GM19025 (cell line): ENCODE measurements at regions not wholly inside any gene's neighbourhood (a gene's known extent, or its start where the extent isn't known, plus 50 kb on each side); places are given as distances from the start of the nearest gene placed in this dataset.

ENCODE experiments used
- ATAC-seq: cut with Tn5 transposase; IDR thresholded peaks from one replicate; pipeline ENCODE4 v1.9.1; 2021; ENCODE audit warnings: mild to moderate bottlenecking, low read depth, moderate library complexity; ENCODE audit not compliant: unreplicated experiment

DNA sequence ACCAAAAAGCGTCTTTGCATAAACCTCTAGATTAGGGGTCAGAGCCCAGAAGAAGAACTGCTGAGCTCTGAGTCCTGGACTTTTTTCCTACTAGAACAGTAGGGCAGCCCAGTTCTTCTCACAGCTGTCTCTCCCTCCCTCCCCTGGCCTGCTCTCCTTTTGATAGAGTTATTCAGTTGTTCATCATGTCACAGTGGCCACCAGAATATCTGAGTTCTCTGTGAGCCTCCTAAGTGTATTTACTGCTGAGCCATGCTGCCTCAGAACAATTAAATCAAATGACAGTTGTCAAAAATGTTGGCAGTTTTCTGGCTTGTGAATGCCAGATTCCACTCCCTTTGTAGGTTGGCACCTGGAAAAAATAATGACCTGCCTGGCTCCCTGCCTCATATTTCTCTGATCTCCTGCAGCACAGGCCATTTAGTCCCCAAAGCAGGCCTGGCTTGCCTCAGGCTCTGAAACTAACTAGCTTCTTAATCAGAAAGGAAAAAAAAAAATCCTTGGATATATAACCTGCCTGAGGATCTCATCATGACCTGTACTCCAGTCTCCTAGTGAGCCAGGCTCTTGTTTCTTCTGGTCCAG is 377.4 kb upstream of the LARGE1 start:
- ATAC-seq: no peak

DNA sequence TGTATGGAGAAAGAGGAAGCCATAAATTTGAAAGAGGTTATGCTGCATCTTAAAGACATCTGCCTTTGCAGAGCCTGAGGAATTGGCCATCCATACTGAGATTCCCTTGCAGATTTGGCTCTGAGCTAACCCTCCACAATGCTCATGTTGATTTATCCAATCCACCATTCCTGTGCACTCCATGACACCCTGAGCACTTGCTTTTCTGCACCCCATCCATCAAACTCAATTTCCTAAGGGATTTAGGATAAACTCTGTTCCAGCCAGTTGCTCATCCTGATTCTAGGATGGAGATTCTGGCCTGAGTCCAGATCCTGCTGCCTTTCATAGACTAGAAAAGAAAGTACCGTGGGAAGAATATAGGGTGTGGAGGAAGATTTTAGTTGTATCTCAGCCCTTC is 379.2 kb upstream of the LARGE1 start:
- ATAC-seq: no peak

DNA sequence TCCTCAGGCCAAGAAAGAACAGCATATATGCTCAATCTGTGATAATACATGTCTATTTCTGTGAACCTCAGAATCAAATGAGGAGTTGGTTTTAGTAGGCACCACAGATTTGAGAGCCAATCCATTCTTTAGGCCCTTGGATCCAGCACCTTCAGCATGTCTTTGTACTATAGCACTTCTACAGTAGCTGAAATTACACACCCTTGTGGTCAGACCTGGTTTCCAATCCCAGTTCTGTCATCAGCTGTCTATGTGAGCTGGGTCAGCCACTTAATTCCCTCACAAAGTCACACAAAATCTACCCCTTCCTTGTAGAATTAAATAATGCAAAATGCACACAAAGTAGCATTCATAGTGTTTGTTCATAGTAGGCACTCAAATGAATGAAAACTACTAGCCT is 381.3 kb upstream of the LARGE1 start:
- ATAC-seq: no peak

DNA sequence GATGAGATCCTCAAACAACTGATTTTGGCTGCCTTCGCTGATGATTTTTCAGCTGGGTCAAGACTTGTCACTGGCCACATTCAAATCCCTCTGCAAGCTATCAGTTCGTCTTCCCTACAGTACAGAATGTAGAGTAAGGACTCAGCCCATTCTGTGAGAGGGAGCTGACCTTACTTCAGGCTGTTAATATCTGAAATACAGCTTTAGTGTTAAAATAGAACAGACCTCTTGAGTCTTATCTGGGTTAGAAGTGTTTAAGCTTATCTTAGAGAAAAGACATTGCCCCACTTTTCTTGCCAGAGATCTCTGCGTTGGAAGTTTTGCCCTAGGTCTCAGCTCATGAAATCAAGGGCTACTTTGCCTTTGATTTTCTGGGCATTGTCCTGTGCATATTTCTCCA is 383.4 kb upstream of the LARGE1 start:
- ATAC-seq: no peak

DNA sequence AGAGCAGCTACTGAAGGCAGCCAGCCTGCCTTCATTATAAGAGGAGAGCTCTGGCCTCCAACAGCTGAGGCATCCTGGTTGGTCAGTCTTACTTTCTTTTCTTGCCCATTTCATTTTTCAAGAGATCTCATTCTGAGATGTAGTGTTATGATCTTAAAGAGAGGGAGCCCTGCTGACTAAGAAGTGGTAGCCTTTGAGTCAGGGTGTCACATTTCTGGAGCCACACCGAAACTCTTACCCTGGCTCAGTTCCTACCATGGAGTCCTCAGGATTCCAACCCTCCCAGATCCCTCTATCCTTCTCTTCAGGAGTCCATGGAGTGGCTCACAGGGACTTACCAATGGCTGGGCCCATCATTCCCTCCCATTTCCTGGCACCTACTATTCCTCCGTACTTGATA is 386.1 kb upstream of the LARGE1 start:
- no peak for ATAC-seq

DNA sequence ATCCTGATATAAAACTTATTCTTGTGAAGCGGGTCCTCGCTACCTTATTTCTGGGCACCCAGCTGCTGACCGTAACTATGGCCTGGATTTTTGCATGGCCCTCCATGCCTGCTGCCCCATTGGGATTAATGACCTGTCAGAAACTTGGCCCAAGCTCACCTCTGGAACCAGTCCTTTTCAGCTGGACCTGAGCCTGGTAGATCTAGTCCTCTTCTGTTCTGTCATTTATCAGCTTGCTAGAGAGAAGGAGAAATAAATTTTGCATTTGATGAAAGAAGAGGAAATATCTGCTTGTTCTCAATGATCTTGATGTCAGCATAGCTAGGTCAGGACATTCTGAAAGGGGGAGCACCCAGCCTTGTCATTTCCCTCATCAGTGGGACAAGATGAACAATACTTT is 387.8 kb upstream of the LARGE1 start:
- no peak for ATAC-seq

DNA sequence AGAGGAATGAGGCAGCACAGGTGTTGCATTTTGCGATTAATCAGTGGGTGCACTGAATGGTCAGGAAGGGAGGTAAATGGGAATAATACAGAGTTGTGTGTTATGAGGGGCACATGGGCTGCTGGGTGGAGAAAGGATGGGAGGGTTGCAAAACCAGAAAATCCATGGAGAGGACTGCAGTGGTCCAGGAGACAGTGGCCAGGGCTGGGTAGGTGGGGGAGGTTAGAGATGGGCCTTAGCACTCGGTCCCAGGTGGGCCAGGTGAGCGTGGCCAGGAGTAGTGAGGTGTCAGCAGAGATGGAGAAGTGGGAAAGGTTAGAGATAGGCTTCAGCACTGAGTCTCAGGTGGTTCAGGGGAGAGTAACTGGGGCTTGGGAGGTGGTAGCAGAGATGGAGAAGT is 399.1 kb upstream of the LARGE1 start:
- ATAC-seq: no peak

DNA sequence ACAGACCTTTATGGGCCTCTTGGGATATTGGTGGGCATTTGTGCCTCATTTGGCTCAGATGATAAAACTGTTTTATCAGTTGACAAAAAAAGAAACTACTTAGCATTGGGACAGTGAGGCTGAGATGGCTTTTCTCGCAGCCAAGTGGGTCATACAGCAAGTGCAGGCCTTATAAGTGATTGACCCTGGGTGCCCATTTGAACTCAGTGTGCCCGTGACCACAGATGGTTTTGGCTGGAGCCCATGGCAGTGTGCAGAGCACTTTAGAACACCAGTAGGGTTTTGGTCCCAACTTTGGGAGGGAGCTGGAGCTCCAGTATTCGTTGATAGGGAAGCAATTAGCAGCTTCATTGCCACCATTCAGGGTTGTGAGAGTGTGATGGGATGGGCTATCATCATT is 404.5 kb upstream of the LARGE1 start:
- no peak for ATAC-seq

DNA sequence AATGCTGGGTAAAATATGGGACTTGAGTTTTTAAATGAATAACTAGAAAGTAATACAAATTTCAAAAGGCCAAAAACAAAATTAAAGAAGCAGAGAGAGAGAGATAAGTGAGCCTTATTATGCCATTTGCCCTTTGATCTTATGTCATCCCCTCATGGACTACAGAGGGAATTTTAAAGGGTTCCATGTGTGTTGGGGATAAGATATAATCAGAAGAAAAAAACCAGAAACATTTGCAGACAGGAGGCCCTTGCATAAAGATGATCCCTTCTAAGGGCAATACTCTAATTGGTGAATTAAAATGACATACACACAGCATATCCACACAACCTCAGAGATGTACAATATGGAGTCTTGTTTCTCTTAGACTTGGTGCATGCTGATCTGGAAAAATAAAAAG is 406.6 kb upstream of the LARGE1 start:
- ATAC-seq: no peak

DNA sequence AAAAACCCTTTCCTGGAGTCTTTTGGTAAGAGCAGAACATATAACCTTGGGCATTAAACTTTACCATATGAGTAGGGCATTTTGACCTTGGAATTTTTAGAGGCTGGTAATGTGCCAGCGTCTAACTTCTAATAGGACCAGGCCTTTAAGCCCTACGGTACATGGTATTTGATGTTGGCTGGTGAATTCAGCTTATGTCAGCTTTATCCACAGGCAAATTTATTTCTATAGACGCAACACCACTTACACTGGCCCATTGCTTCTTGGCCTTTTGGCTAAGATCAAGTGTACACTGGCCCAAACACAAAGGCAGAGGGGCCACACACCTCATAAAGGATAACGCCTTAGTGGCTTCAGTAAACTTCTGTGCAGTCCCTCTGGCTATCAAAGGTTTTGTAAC is 410.2 kb upstream of the LARGE1 start:
- ATAC-seq: no peak

DNA sequence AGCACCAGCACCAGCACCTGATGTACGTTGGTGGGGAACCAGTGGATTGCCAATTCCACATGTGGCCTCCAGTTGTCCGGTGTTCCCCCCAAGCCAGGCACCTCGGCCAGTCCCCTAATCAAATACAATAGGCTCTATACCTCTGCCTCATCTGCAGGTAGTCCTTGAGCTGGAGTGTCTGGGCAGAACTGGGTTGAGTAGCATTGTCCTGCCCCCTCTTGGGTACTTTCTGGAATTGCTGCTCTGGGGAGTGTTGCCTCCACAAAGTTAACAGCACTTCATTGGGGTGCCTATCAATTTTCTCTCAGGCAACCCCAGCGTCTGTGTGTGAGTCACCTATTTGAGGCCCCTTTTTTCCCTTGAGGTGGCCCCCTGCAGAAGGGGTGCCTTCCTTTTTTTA is 413.0 kb upstream of the LARGE1 start:
- no peak for ATAC-seq

DNA sequence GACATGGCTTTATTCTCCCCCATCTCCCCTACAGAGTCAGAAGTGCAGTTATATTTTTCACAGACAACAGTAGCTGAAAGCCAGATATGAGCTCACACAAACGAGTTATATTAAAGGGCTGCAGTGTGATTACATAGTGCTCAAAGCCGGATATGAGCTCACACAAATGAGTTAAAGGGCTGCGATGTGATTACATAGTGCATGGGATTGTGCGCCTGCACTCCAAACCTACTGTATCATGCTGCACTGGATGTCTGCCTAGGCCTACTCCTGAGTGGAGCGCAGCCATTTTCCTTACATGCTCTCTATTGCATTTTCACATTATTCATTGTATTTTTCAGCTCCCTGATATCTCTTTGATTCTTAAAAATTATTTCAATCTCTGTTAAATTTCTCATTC is 414.6 kb upstream of the LARGE1 start:
- ATAC-seq: no peak

DNA sequence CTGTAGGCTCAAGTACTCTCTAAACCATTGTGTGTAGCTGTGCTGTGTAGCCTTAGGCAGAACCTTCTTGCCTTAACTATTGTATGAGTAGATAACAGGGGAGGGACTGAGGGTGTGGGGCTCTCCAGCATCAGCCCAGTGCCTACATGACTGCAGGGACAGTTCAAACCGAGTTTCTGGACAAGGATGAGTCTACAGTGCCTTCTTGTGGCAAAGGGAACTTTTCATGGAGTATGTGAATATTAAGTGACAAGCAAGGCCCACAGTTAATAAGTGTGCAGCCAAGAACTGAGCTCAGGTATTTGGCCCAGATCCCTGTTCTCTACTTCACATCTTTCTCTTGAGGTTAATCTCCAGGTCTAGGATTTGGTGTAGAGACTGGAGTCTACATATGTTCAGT is 424.4 kb upstream of the LARGE1 start:
- no peak for ATAC-seq

DNA sequence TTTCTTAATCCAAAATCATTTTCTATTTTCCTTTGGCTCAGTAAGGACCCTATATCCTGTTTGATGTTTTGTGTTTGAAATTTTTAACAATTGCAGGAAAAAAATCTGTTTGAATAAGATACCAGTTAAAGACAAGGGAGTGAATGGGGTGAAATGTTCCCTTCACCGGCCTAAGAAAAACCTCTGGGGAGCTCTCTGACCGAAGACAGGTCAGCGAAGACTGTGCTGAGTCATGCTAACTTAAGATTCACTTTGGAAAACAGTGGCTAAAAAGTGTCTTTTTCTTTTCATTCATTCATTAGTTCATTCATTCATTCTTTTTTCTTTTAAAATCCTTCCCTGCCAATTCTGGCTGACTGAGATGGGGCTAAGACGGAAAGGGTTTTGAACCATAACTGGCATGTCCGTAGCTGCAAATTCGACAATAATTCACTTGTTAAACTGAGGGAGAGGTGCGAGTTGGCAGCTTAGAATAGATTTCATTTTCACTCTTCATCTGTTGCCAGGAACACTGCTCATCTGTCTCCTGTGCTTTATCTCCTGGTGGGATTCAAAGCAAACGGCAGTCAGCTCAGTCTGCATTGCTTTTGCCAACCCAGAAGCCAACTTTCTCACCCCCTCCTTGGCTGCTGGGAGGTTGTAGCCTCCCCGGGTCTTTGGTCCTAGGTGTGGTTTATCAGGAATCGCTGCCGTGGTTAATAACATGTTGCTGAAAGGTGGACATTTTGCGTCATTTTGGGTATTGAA is 434.0 kb upstream of the LARGE1 start:
- no peak for ATAC-seq

DNA sequence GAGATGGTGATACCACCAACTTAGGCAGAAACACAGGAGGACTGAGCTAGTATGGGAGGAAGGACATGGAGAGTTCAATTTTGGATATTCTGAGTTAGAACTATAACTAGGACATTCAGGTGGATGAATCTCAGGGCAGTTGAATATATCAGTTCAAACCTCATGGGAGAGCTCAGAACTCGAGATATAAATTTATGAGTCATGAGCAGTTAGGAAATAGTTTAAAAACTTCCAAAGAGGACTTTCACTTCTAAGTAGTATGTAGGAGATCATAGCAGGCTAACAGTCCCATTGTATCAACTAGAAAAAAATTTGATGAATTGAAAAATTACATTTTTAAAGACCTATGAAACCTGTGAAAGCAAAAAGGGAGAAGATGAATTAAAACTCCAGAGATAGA is 436.2 kb upstream of the LARGE1 start:
- ATAC-seq: no peak

DNA sequence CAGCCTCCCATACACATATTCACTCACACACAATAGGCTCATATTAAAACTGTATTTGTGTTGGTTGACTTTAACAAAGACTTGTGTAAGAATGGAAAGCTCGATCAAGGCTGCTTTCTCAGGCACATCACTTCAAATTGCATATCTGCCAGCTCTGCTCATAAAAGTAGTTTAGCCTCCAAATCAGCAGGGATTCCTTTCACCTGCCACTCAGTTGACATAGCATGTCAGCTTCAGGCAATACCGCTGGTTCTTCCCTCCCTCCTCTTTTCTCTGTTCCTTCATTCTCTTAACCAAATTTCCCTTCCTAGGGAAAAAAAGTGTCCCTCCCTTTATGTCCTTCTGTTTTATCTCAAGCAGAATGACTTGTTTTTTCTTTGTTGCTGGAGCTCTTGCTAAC is 450.4 kb upstream of the LARGE1 start:
- ATAC-seq: no peak

DNA sequence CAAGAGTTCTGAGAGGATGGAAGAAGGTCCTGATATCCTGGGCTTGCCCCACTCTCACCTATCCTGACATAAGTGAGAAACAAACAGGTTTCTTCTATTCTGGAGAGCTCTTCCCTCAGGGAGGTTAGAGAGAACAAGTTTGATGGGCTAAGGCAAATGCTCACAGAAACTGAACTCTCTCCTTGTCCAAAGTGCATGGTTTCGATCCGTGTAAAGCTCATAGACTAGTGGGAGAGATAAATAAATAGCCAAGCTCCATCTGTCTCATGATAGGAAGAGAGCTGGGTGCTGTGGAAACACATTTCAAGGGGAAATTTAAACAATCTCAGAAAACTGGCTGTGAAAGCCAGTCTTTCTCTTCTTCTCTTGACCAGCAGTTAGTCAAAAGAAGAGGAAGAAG is 459.5 kb upstream of the LARGE1 start:
- ATAC-seq: no peak

DNA sequence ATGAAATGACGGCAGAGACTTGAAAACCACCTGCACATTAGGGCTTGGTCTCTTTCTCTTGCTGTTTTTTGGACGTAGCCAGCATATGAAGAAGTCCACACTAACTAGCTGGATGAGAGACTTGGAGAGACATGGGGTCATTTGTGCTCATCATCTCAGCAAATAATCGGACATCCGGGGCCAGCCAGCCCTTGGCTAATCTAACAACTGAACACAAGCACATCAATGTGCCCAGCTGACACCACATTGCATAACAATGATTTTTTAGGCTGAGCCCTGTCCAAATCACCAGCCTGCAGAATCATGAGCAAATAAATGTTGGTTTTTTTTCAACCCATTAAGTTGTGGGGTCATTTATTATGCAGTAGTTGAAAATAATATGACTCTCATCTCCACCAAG is 460.3 kb upstream of the LARGE1 start:
- no peak for ATAC-seq

DNA sequence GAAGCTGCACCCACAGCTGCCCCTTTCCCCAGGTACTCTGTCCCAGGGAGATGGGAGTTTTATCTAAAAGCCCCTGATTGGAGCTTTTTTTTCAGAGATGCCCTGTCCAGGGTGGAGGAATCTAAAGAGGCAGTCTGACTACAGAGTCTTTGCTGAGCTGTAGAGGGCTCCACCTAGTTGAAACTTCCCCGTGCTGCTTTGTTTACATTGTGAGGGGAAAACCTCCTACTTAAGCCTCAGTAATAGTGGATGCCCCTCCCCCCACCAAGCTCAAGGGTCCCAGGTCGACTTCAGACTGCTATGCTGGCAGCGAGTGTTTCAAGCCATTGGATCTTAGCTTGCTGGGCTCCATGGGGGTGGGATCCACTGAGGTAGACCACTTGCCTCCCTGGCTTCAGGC is 470.1 kb upstream of the LARGE1 start:
- no peak for ATAC-seq

DNA sequence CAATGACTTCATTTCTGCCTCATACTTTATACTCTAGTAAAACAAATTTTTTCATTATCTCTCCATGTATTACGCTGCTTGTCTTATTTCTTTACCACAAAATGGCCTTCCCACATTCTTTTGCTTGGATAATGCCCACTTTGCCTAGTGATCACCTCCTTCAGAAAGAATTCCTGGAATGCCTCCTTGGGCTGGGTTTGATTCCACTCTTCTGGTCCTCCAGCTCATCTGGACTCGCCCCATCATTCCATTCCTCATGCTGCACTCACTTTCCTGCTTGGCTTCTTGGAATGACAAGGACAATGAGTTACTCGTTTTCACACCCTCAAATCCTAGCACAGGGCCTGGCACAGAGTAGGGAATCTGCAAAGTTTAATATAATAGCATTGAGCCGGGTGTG is 475.1 kb upstream of the LARGE1 start:
- ATAC-seq: no peak

DNA sequence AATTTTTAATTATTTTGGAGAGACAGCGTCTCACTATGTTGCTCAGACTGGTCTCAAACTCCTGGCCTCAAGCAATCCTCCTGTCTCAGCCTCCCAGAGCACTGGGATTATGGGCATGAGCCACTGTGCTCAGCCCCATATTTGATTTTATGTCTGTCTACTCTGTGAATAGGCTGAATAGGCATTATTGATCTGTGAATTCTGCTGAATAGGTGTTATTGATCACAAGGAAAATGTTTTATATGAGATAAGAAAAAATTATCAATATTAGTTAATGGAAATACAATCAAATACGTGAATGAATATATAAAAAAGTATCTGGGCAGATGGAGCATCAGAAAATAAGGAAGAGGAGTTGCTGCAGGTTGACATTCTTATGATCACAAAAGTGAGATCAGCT is 483.4 kb upstream of the LARGE1 start:
- ATAC-seq: no peak

DNA sequence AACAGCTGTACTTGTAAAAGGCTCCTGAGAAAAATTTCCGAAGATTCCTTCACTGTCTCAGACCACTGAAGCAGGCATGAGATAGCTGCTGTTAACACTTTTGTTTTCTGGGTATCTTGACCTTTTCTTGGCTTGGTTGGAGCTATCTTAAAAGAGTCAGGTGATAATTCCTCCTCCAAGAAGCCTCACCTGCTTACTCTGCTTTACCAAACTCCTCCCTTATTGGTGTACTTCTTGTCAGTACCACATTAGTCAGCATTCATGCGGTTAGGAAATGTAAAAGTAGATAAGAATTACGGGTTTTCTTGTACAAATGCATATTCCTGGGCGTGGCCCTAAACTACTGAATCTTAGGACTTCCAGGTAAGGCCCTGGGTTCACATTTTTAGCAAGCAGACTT is 489.8 kb upstream of the LARGE1 start:
- no peak for ATAC-seq
